WTC11 (cell line): ENCODE measurements at regions not wholly inside any gene's neighbourhood (a gene's known extent, or its start where the extent isn't known, plus 50 kb on each side); places are given as distances from the start of the nearest gene placed in this dataset.

ENCODE experiments used
- ATAC-seq: fragments of 200-7000 bp; cut with Tn5 transposase; 2 replicates; pipeline ENCODE4 v1.10.0; 2021; ENCODE audit warnings: mild to moderate bottlenecking, moderate library complexity
- CTCF ChIA-PET: fragments of 300-600 bp; sonication (Branson Sonifier 250); formaldehyde crosslinking; loops from one replicate; lab custom pipeline; 2021; ENCODE audit warnings: antibody characterized with exemption; lab: Charles Lee
- POLR2A ChIA-PET: fragments of 350-600 bp; sonication (Branson Sonifier 250); formaldehyde crosslinking; loops from one replicate; lab custom pipeline; 2021; ENCODE audit warnings: antibody characterized with exemption; lab: Charles Lee
- DNase-seq: peaks from one replicate; pipeline ENCODE4 v3.0.0; 2021; ENCODE audit warnings: low spot score
- H3K27ac Mint-ChIP-seq: 2 replicates; pipeline ENCODE4 v1.8.0; 2021; ENCODE audit warnings: mixed read lengths
- H3K27me3 Mint-ChIP-seq: 2 replicates; pipeline ENCODE4 v1.8.0; 2021; ENCODE audit warnings: low read depth, mild to moderate bottlenecking, moderate library complexity, mixed read lengths
- H3K36me3 Mint-ChIP-seq: 2 replicates; pipeline ENCODE4 v1.8.0; 2021; ENCODE audit warnings: mixed read lengths
- H3K4me1 Mint-ChIP-seq: 2 replicates; pipeline ENCODE4 v1.8.0; 2022; ENCODE audit warnings: mixed read lengths
- H3K4me3 Mint-ChIP-seq: 2 replicates; pipeline ENCODE4 v1.8.0; 2021; ENCODE audit warnings: mild to moderate bottlenecking, moderate library complexity, mixed read lengths
- H3K9me3 Mint-ChIP-seq: 2 replicates; pipeline ENCODE4 v1.8.0; 2021; ENCODE audit warnings: mixed read lengths
- ELF4 ChIP-seq: sonication (generic); formaldehyde crosslinking; IDR thresholded peaks from 2 replicates; pipeline ENCODE4 v1.8.1; 2022; ENCODE audit warnings: low read depth, mild to moderate bottlenecking, moderate library complexity, missing genetic modification reagents
- FOXK1 ChIP-seq: sonication (generic); formaldehyde crosslinking; IDR thresholded peaks from 2 replicates; pipeline ENCODE4 v1.8.0; 2022; ENCODE audit warnings: mild to moderate bottlenecking, moderate library complexity, missing genetic modification reagents
- FOXP4 ChIP-seq: sonication (generic); formaldehyde crosslinking; IDR thresholded peaks from 2 replicates; pipeline ENCODE4 v1.8.0; 2022; ENCODE audit warnings: mild to moderate bottlenecking, missing genetic modification reagents
- GRHL2 ChIP-seq: fragments of 250-450 bp; sonication (Bioruptor Pico); IDR thresholded peaks from 2 replicates; pipeline ENCODE4 v1.8.0; 2022; ENCODE audit warnings: mild to moderate bottlenecking, moderate library complexity; ENCODE audit not compliant: insufficient replicate concordance, severe bottlenecking
- HMGA2 ChIP-seq: fragments of 250-450 bp; sonication (Bioruptor Pico); IDR thresholded peaks from 2 replicates; pipeline ENCODE4 v1.4.0; 2021; ENCODE audit warnings: mild to moderate bottlenecking, moderate library complexity
- IRF2 ChIP-seq: sonication (generic); formaldehyde crosslinking; IDR thresholded peaks from 2 replicates; pipeline ENCODE4 v1.8.0; 2022; ENCODE audit warnings: low read depth, missing genetic modification reagents, borderline replicate concordance
- JAZF1 ChIP-seq: fragments of 250-450 bp; sonication (Bioruptor Pico); IDR thresholded peaks from 2 replicates; pipeline ENCODE4 v1.9.0; 2021; ENCODE audit warnings: moderate library complexity, mild to moderate bottlenecking, inconsistent platforms
- KAT7 ChIP-seq: sonication (generic); formaldehyde crosslinking; IDR thresholded peaks from 2 replicates; pipeline ENCODE4 v1.8.1; 2023; ENCODE audit warnings: missing genetic modification reagents, mild to moderate bottlenecking, borderline replicate concordance
- MXD4 ChIP-seq: fragments of 250-450 bp; sonication (Bioruptor Pico); IDR thresholded peaks from 2 replicates; pipeline ENCODE4 v1.8.0; 2021; ENCODE audit warnings: mild to moderate bottlenecking, moderate library complexity, borderline replicate concordance
- NFE2L1 ChIP-seq: sonication (generic); formaldehyde crosslinking; IDR thresholded peaks from 2 replicates; pipeline ENCODE4 v1.8.1; 2023; ENCODE audit warnings: missing genetic modification reagents
- OVOL2 ChIP-seq: fragments of 250-450 bp; sonication (Bioruptor Pico); IDR thresholded peaks from 2 replicates; pipeline ENCODE4 v1.9.0; 2021; ENCODE audit warnings: mild to moderate bottlenecking, borderline replicate concordance
- STAT6 ChIP-seq: sonication (generic); formaldehyde crosslinking; conservative IDR thresholded peaks from 2 replicates; pipeline ENCODE4 v1.8.1; 2023; ENCODE audit warnings: mild to moderate bottlenecking, low read depth, missing genetic modification reagents, moderate library complexity
- TP53 ChIP-seq: sonication (generic); formaldehyde crosslinking; IDR thresholded peaks from 2 replicates; pipeline ENCODE4 v1.8.1; 2023; ENCODE audit warnings: mild to moderate bottlenecking, missing genetic modification reagents
- USF2 ChIP-seq: sonication (generic); formaldehyde crosslinking; IDR thresholded peaks from 2 replicates; pipeline ENCODE4 v1.8.1; 2023; ENCODE audit warnings: mild to moderate bottlenecking, missing genetic modification reagents, moderate library complexity
- ZBTB43 ChIP-seq: sonication (generic); formaldehyde crosslinking; IDR thresholded peaks from 2 replicates; pipeline ENCODE4 v1.8.1; 2023; ENCODE audit warnings: mild to moderate bottlenecking, missing genetic modification reagents
- ZMAT4 ChIP-seq: fragments of 250-450 bp; sonication (Bioruptor Pico); IDR thresholded peaks from 2 replicates; pipeline ENCODE4 v1.9.0; 2021; ENCODE audit warnings: mild to moderate bottlenecking
- ZNF121 ChIP-seq: sonication (generic); formaldehyde crosslinking; IDR thresholded peaks from 2 replicates; pipeline ENCODE4 v1.8.0; 2023; ENCODE audit warnings: missing genetic modification reagents
- ZNF396 ChIP-seq: fragments of 250-450 bp; sonication (Bioruptor Pico); IDR thresholded peaks from 2 replicates; pipeline ENCODE4 v1.8.0; 2021; ENCODE audit warnings: mild to moderate bottlenecking, moderate library complexity, borderline replicate concordance
- ZNF416 ChIP-seq: fragments of 250-450 bp; sonication (Bioruptor Pico); IDR thresholded peaks from 2 replicates; pipeline ENCODE4 v1.9.0; 2021; ENCODE audit warnings: mild to moderate bottlenecking, inconsistent platforms
- TF ChIP-seq, protein P1 (sequence below): sonication (generic); formaldehyde crosslinking; IDR thresholded peaks from 2 replicates; pipeline ENCODE4 v1.8.0; 2023; ENCODE audit warnings: mild to moderate bottlenecking, missing genetic modification reagents
- TF ChIP-seq, protein P2 (sequence below): fragments of 200-600 bp; IDR thresholded peaks from 2 replicates; pipeline ENCODE4 v1.8.0; 2022; ENCODE audit warnings: antibody characterized with exemption
- TF ChIP-seq, protein P3 (sequence below): sonication (generic); formaldehyde crosslinking; IDR thresholded peaks from 2 replicates; pipeline ENCODE4 v1.8.1; 2022; ENCODE audit warnings: low read depth, mild to moderate bottlenecking, moderate library complexity, missing genetic modification reagents, borderline replicate concordance
- TF ChIP-seq, protein P4 (sequence below): sonication (generic); formaldehyde crosslinking; IDR thresholded peaks from 2 replicates; pipeline ENCODE4 v1.8.0; 2022; ENCODE audit warnings: mild to moderate bottlenecking, missing genetic modification reagents

GRCh38 chr11:116185551-116185950 is 587.2 kb downstream of the BUD13 start:
- H3K4me1 Mint-ChIP-seq, result peaks cover 35% of the 10 kb centered on the region
- no peaks in the 10 kb centered on the region for H3K9me3 Mint-ChIP-seq
- ChIA-PET POLR2A (no interaction called here), CTCF (interaction anchor here (0.9 to 1.7 kb wide), 3 partner anchors 8 to 31 kb away, joined by 3 to 5 read pairs (median 3); no protein-coding TSS in a partner anchor)
- no peak overlapping the region for H3K27ac Mint-ChIP-seq
- H3K4me3 Mint-ChIP-seq, result no peak overlapping the region
- ATAC-seq (no peak), DNase-seq (no peak)
- no peaks in the 10 kb centered on the region for H3K36me3 Mint-ChIP-seq
- TF ChIP-seq, protein P1, sequence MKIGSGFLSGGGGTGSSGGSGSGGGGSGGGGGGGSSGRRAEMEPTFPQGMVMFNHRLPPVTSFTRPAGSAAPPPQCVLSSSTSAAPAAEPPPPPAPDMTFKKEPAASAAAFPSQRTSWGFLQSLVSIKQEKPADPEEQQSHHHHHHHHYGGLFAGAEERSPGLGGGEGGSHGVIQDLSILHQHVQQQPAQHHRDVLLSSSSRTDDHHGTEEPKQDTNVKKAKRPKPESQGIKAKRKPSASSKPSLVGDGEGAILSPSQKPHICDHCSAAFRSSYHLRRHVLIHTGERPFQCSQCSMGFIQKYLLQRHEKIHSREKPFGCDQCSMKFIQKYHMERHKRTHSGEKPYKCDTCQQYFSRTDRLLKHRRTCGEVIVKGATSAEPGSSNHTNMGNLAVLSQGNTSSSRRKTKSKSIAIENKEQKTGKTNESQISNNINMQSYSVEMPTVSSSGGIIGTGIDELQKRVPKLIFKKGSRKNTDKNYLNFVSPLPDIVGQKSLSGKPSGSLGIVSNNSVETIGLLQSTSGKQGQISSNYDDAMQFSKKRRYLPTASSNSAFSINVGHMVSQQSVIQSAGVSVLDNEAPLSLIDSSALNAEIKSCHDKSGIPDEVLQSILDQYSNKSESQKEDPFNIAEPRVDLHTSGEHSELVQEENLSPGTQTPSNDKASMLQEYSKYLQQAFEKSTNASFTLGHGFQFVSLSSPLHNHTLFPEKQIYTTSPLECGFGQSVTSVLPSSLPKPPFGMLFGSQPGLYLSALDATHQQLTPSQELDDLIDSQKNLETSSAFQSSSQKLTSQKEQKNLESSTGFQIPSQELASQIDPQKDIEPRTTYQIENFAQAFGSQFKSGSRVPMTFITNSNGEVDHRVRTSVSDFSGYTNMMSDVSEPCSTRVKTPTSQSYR (CRISPR knock-in tag), result no peak
- no peak for TF ChIP-seq HMGA2 (CRISPR knock-in tag)
- no peak for TF ChIP-seq MXD4 (CRISPR knock-in tag)
- TF ChIP-seq USF2 (CRISPR knock-in tag), result no peak
- no peak for TF ChIP-seq ZNF416
- TF ChIP-seq GRHL2 (CRISPR knock-in tag), result no peak
- TF ChIP-seq OVOL2, result no peak
- TF ChIP-seq ELF4 (CRISPR knock-in tag), result no peak
- no peak for TF ChIP-seq ZNF121 (CRISPR knock-in tag)
- no peak for TF ChIP-seq FOXK1 (CRISPR knock-in tag)
- no peak for TF ChIP-seq ZBTB43 (CRISPR knock-in tag)
- no peak for TF ChIP-seq IRF2 (CRISPR knock-in tag)
- no peak for TF ChIP-seq ZNF396 (CRISPR knock-in tag)
- no peak for TF ChIP-seq NFE2L1 (CRISPR knock-in tag)
- TF ChIP-seq ZMAT4 (CRISPR knock-in tag), result no peak
- TF ChIP-seq, protein P2, sequence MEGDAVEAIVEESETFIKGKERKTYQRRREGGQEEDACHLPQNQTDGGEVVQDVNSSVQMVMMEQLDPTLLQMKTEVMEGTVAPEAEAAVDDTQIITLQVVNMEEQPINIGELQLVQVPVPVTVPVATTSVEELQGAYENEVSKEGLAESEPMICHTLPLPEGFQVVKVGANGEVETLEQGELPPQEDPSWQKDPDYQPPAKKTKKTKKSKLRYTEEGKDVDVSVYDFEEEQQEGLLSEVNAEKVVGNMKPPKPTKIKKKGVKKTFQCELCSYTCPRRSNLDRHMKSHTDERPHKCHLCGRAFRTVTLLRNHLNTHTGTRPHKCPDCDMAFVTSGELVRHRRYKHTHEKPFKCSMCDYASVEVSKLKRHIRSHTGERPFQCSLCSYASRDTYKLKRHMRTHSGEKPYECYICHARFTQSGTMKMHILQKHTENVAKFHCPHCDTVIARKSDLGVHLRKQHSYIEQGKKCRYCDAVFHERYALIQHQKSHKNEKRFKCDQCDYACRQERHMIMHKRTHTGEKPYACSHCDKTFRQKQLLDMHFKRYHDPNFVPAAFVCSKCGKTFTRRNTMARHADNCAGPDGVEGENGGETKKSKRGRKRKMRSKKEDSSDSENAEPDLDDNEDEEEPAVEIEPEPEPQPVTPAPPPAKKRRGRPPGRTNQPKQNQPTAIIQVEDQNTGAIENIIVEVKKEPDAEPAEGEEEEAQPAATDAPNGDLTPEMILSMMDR, result no peak
- no peak for TF ChIP-seq TP53 (CRISPR knock-in tag)
- H3K27me3 Mint-ChIP-seq, result no peaks in the 10 kb centered on the region

GRCh38 chr11:116184763-116185162 is 588.0 kb downstream of the BUD13 start:
- POLR2A ChIA-PET, result no interaction called here
- no peaks in the 10 kb centered on the region for H3K36me3 Mint-ChIP-seq
- H3K4me1 Mint-ChIP-seq, result peaks cover 27% of the 10 kb centered on the region
- H3K9me3 Mint-ChIP-seq, result no peaks in the 10 kb centered on the region
- no peak for DNase-seq
- no peak overlapping the region for H3K27ac Mint-ChIP-seq
- CTCF ChIA-PET, result interaction anchor here (0.9 to 1.7 kb wide), 3 partner anchors 9 to 32 kb away, joined by 3 to 5 read pairs (median 3); no protein-coding TSS in a partner anchor
- no peaks in the 10 kb centered on the region for H3K27me3 Mint-ChIP-seq
- no peak for ATAC-seq
- H3K4me3 Mint-ChIP-seq, result no peak overlapping the region
- TF ChIP-seq, protein P3, sequence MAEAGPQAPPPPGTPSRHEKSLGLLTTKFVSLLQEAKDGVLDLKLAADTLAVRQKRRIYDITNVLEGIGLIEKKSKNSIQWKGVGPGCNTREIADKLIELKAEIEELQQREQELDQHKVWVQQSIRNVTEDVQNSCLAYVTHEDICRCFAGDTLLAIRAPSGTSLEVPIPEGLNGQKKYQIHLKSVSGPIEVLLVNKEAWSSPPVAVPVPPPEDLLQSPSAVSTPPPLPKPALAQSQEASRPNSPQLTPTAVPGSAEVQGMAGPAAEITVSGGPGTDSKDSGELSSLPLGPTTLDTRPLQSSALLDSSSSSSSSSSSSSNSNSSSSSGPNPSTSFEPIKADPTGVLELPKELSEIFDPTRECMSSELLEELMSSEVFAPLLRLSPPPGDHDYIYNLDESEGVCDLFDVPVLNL (CRISPR knock-in tag), result no peak
- TF ChIP-seq, protein P4, sequence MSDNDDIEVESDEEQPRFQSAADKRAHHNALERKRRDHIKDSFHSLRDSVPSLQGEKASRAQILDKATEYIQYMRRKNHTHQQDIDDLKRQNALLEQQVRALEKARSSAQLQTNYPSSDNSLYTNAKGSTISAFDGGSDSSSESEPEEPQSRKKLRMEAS (CRISPR knock-in tag), result no peak
- TF ChIP-seq STAT6 (CRISPR knock-in tag) (no peak), JAZF1 (CRISPR knock-in tag) (no peak), KAT7 (CRISPR knock-in tag) (no peak), FOXP4 (CRISPR knock-in tag) (no peak)
